ENCODE measurements at regions not wholly inside any gene's neighbourhood (a gene's known extent, or its start where the extent isn't known, plus 50 kb on each side); places are given as distances from the start of the nearest gene placed in this dataset.

DNA sequence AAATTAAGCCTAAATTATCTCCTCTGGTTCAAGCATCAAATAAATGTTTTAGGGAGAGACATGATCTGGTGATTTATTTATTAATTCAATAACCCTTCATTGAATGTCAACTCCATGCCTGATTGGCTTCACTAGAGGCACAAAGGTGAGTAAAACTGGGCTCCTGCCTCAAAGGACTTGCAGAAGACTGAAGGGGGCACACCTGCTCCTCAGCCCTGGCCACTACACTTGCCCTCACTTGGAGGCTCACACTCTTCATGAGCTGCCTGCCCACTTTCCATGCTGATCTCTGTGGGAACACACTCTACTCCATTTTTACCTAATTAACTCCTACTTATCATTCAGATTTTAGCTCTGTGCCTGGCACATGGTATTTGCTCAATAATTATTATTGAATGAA lies 84.4 kb upstream of the KCNMB2 start:
- FAIRE-seq (no peak), DNase-seq (ENCODE audit: insufficient read length) (no peak)
- TF ChIP-seq POLR2AphosphoS5 (IDR thresholded peaks at IDR 0.05; ENCODE audit: low read depth, low read length) (no peak), POLR2A (IDR thresholded peaks at IDR 0.05; ENCODE audit: low read depth, low read length) (no peak), TAF1 (IDR thresholded peaks at IDR 0.05; ENCODE audit: borderline replicate concordance, low read depth, low read length) (no peak)

GRCh38 chr3:178454726-178455125 lies 81.5 kb upstream of the KCNMB2 start:
- FAIRE-seq: no peak
- DNase-seq (ENCODE audit: insufficient read length): no peak
- TF ChIP-seq TAF1 (IDR thresholded peaks at IDR 0.05; ENCODE audit: borderline replicate concordance, low read depth, low read length): no peak
- no peak for TF ChIP-seq POLR2A (IDR thresholded peaks at IDR 0.05; ENCODE audit: low read depth, low read length)
- TF ChIP-seq POLR2AphosphoS5 (IDR thresholded peaks at IDR 0.05; ENCODE audit: low read depth, low read length): no peak

GRCh38 chr3:178455226-178455625 lies 81.0 kb upstream of the KCNMB2 start:
- no peak for DNase-seq (ENCODE audit: insufficient read length)
- TF ChIP-seq POLR2AphosphoS5 (IDR thresholded peaks at IDR 0.05; ENCODE audit: low read depth, low read length) (no peak), TAF1 (IDR thresholded peaks at IDR 0.05; ENCODE audit: borderline replicate concordance, low read depth, low read length) (no peak), POLR2A (IDR thresholded peaks at IDR 0.05; ENCODE audit: low read depth, low read length) (no peak)
- no peak for FAIRE-seq

GRCh38 chr3:178455946-178456345 lies 80.3 kb upstream of the KCNMB2 start:
- TF ChIP-seq POLR2A (IDR thresholded peaks at IDR 0.05; ENCODE audit: low read depth, low read length) (no peak), POLR2AphosphoS5 (IDR thresholded peaks at IDR 0.05; ENCODE audit: low read depth, low read length) (no peak), TAF1 (IDR thresholded peaks at IDR 0.05; ENCODE audit: borderline replicate concordance, low read depth, low read length) (no peak)
- DNase-seq (ENCODE audit: insufficient read length): no peak
- no peak for FAIRE-seq

- TF ChIP-seq POLR2AphosphoS5 (IDR thresholded peaks at IDR 0.05; ENCODE audit: low read depth, low read length) (no peak), POLR2A (IDR thresholded peaks at IDR 0.05; ENCODE audit: low read depth, low read length) (no peak), TAF1 (IDR thresholded peaks at IDR 0.05; ENCODE audit: borderline replicate concordance, low read depth, low read length) (no peak)
- FAIRE-seq (peak; percentile 48), DNase-seq (ENCODE audit: insufficient read length) (no peak)
These were observed 79.5 kb upstream of the KCNMB2 start for GRCh38 chr3:178456621-178457285.

DNA sequence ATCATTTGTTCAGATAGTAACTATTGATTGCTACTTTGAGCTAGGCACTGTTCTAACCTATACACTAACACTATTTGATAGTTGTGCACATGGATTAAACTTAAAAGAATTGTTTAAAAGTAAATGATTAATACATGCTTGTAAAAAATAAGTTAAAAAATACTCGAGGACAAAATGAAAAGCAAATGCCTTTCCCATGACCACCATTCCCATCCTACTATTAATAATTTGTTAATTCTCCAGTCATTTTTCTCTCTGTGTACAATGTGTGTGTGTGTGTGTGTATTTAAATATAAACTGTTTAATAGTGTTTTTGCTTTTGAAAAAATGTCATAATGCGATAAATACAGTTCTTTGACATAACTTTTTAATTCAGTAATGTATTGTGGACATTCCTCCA lies 78.7 kb upstream of the KCNMB2 start:
- FAIRE-seq (no peak), DNase-seq (ENCODE audit: insufficient read length) (no peak)
- TF ChIP-seq TAF1 (IDR thresholded peaks at IDR 0.05; ENCODE audit: borderline replicate concordance, low read depth, low read length) (no peak), POLR2AphosphoS5 (IDR thresholded peaks at IDR 0.05; ENCODE audit: low read depth, low read length) (no peak), POLR2A (IDR thresholded peaks at IDR 0.05; ENCODE audit: low read depth, low read length) (no peak)

DNA sequence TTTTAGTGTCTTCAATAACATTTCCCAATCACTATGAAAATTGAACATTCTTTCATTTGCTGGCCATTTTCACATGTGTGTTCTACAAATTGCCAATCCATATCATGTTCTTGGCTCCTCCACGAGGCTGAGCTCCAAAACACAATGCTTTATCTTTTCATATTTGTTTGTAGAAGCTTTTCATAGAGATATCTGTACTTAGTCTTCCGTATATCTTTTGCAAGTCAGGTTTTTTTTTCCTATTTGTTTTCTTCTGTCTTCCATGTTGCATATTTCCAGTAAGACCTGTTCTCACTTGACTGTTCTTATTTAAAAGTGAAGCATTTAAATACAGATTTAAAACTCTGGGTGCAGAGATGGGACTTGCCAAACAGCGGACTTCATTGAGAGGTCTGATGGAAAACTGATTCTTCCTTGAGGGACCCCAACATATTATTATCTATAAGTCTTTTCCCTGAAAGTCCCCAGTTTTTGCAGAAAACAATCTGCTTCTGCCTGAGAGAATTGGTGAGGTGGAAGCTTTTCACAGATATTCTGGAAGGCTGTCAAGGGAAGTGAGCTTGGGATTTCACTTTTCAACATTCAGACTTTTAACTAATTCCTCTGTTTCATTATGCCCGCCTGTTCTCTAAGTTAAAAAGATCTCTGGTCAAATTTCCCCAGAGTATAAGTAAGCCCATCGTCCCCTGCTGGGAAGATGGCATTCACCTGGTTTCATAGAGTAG lies 77.8 kb upstream of the KCNMB2 start:
- no peak for TF ChIP-seq POLR2A (IDR thresholded peaks at IDR 0.05; ENCODE audit: low read depth, low read length)
- no peak for TF ChIP-seq TAF1 (IDR thresholded peaks at IDR 0.05; ENCODE audit: borderline replicate concordance, low read depth, low read length)
- no peak for TF ChIP-seq POLR2AphosphoS5 (IDR thresholded peaks at IDR 0.05; ENCODE audit: low read depth, low read length)
- DNase-seq (ENCODE audit: insufficient read length): no peak
- no peak for FAIRE-seq

DNA sequence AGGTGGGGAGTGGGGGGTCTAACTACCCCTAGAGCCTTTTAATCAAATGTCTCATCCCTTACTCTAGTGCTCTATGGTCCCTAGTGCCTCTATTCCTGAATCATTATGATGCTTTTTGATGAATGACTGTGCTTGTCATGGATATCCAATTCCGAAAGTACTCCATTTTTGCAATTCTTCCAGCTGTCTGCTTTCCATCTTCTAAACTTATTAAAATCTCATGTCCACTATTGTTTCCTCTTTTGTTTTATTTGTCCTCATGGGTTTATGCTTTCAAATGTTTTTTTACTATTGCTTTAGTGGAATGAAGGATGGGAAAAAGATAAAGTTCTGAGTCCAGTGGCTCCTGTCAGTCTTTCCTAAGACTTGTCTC lies 77.2 kb upstream of the KCNMB2 start:
- no peak for FAIRE-seq
- no peak for TF ChIP-seq POLR2AphosphoS5 (IDR thresholded peaks at IDR 0.05; ENCODE audit: low read depth, low read length)
- no peak for TF ChIP-seq TAF1 (IDR thresholded peaks at IDR 0.05; ENCODE audit: borderline replicate concordance, low read depth, low read length)
- no peak for TF ChIP-seq POLR2A (IDR thresholded peaks at IDR 0.05; ENCODE audit: low read depth, low read length)

GRCh38 chr3:178465260-178466180 lies 70.7 kb upstream of the KCNMB2 start:
- DNase-seq (ENCODE audit: insufficient read length): no peak
- FAIRE-seq: peak; percentile 91
- no peak for TF ChIP-seq POLR2AphosphoS5 (IDR thresholded peaks at IDR 0.05; ENCODE audit: low read depth, low read length)
- no peak for TF ChIP-seq TAF1 (IDR thresholded peaks at IDR 0.05; ENCODE audit: borderline replicate concordance, low read depth, low read length)
- TF ChIP-seq POLR2A (IDR thresholded peaks at IDR 0.05; ENCODE audit: low read depth, low read length): no peak

More for the DNA sequence above, 77.2 kb upstream of the KCNMB2 start:
- DNase-seq (ENCODE audit: insufficient read length): no peak

DNA sequence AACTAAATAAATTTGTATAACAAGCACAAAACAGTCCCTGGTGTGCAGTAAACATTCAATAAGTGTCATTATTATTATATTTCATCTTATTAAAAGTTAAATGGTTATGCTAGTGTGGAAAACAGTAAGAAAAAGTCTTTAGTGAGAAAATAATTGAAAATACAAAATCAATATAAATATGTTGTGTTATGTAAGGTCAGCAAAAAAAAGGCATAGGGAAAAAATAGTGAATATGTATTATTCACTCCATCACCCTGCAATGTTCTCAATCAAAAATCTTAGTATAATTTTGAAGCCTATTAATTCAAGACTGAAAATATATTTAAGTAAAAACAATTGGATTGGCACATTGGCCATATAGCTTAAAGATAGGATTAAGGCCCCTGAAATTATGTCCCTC lies 63.3 kb upstream of the KCNMB2 start:
- no peak for FAIRE-seq
- DNase-seq (ENCODE audit: insufficient read length): no peak
- TF ChIP-seq POLR2A (IDR thresholded peaks at IDR 0.05; ENCODE audit: low read depth, low read length) (no peak), TAF1 (IDR thresholded peaks at IDR 0.05; ENCODE audit: borderline replicate concordance, low read depth, low read length) (no peak), POLR2AphosphoS5 (IDR thresholded peaks at IDR 0.05; ENCODE audit: low read depth, low read length) (no peak)

DNA sequence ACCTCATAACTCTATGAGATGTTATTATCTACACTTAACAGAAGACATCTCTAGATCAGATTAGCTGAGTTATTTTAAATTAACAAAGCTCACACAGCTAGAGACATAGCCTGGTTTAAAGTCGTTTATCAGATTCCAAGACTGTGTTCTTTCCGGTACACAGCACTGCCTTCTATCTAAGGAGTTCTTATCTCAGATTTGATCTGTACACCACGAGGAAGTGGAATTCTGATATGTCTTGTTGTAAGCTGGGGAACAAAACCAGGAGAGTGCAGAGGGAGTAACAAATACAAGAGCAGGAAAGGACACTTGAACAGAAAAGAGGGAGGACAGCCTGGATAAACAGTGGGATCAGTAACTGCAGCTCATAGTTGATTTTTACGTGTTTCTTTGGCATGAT lies 61.7 kb upstream of the KCNMB2 start:
- no peak for FAIRE-seq
- no peak for DNase-seq (ENCODE audit: insufficient read length)
- TF ChIP-seq POLR2A (IDR thresholded peaks at IDR 0.05; ENCODE audit: low read depth, low read length) (no peak), TAF1 (IDR thresholded peaks at IDR 0.05; ENCODE audit: borderline replicate concordance, low read depth, low read length) (no peak), POLR2AphosphoS5 (IDR thresholded peaks at IDR 0.05; ENCODE audit: low read depth, low read length) (no peak)
